ENCODE measurements at regions not wholly inside any gene's neighbourhood (a gene's known extent, or its start where the extent isn't known, plus 50 kb on each side); places are given as distances from the start of the nearest gene placed in this dataset.
A peak's percentile ranks its signal among the peaks of the same experiment; 100 is the strongest.

DNA sequence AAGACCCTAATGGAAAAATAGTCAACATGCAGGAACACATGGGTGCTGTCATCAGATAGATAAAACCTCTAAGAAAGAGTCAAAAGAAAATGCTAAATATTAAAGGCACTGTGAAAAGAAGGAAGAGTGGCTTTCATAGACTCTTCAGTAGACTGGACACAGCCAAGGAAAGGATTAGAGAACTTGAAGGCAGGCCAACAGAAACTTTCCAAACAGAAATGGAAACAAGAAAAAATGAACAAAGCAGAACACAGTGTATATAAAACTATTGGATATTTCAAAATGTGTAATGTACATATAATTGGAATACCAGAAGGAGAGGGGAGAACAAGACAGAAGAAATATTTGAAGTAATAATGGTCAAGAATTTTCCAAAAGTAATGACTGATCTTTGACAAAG is 431.9 kb downstream of the MATN1 start:
- Mint-ChIP-seq H3K4me3 (no peak overlapping the region), H3K27me3 (ENCODE audit: insufficient read depth) (peaks cover 7% of the 10 kb centered on the region), H3K4me1 (peaks cover 8% of the 10 kb centered on the region), H3K36me3 (ENCODE audit: low read depth) (peaks cover 20% of the 10 kb centered on the region), H3K27ac (no peak overlapping the region), H3K9me3 (peaks cover 35% of the 10 kb centered on the region)
- H3K27ac ChIP-seq (ENCODE audit: low read depth, low read length) = no peak overlapping the region
- H3K4me1 ChIP-seq (ENCODE audit: control insufficient read depth, insufficient read depth, low read length) = no peaks in the 10 kb centered on the region
- H3K9me3 ChIP-seq (ENCODE audit: control insufficient read depth, low read length) = peaks cover 42% of the 10 kb centered on the region
- no peaks in the 10 kb centered on the region for H3K36me3 ChIP-seq (ENCODE audit: control insufficient read depth, insufficient read depth, low read length)
- H3K4me3 ChIP-seq (ENCODE audit: low read length) = no peak overlapping the region
- no peaks in the 10 kb centered on the region for H3K27me3 ChIP-seq (ENCODE audit: control insufficient read depth, insufficient read depth, low read length, poor library complexity, severe bottlenecking)
- DNase-seq = no peak
- H3K9ac ChIP-seq (ENCODE audit: extremely low read depth, low read length, poor library complexity, severe bottlenecking) = no peak overlapping the region
- TF ChIP-seq CTCF (conservative IDR thresholded peaks at IDR 0.05) = no peak

- peaks cover 6% of the 10 kb centered on the region for H3K27me3 Mint-ChIP-seq (ENCODE audit: insufficient read depth)
- no peak for DNase-seq
- no peaks in the 10 kb centered on the region for H3K27me3 ChIP-seq (ENCODE audit: control insufficient read depth, insufficient read depth, low read length, poor library complexity, severe bottlenecking)
- peaks cover 26% of the 10 kb centered on the region for H3K9me3 Mint-ChIP-seq
- H3K9ac ChIP-seq (ENCODE audit: extremely low read depth, low read length, poor library complexity, severe bottlenecking) = no peak overlapping the region
- no peaks in the 10 kb centered on the region for H3K4me1 ChIP-seq (ENCODE audit: control insufficient read depth, insufficient read depth, low read length)
- peaks cover 32% of the 10 kb centered on the region for H3K9me3 ChIP-seq (ENCODE audit: control insufficient read depth, low read length)
- H3K4me3 Mint-ChIP-seq = no peak overlapping the region
- 93% methylated on average over 1 of the region's 1 CpG; no CpG with 5 or more reads in 1 of the 2 experiments for WGBS, 2 experiments (ENCODE audit: insufficient coverage in 1 of 2, insufficient read length in 1 of 2)
- H3K36me3 ChIP-seq (ENCODE audit: control insufficient read depth, insufficient read depth, low read length) = no peaks in the 10 kb centered on the region
- peaks cover 12% of the 10 kb centered on the region for H3K36me3 Mint-ChIP-seq (ENCODE audit: low read depth)
- peaks cover 8% of the 10 kb centered on the region for H3K4me1 Mint-ChIP-seq
- H3K27ac ChIP-seq (ENCODE audit: low read depth, low read length) = no peak overlapping the region
- H3K4me3 ChIP-seq (ENCODE audit: low read length) = no peak overlapping the region
- no peak overlapping the region for H3K27ac Mint-ChIP-seq
- peak; percentile 6 for TF ChIP-seq CTCF (conservative IDR thresholded peaks at IDR 0.05)
Observed at GRCh38 chr1:30290581-30290980, 432.8 kb downstream of the MATN1 start.

- 92 to 100% methylated on average over 4 to 8 of the region's 8 CpGs for WGBS, 2 experiments (ENCODE audit: insufficient coverage in 1 of 2, insufficient read length in 1 of 2)
- DNase-seq = no peak
- Mint-ChIP-seq H3K4me3 (no peak overlapping the region), H3K36me3 (ENCODE audit: low read depth) (no peaks in the 10 kb centered on the region), H3K4me1 (peaks cover 16% of the 10 kb centered on the region), H3K27ac (no peak overlapping the region), H3K27me3 (ENCODE audit: insufficient read depth) (peaks cover 3% of the 10 kb centered on the region), H3K9me3 (peaks cover 2% of the 10 kb centered on the region)
- Histone ChIP-seq H3K36me3 (ENCODE audit: control insufficient read depth, insufficient read depth, low read length) (no peaks in the 10 kb centered on the region), H3K27ac (ENCODE audit: low read depth, low read length) (no peak overlapping the region), H3K9ac (ENCODE audit: extremely low read depth, low read length, poor library complexity, severe bottlenecking) (no peak overlapping the region), H3K9me3 (ENCODE audit: control insufficient read depth, low read length) (peaks cover 9% of the 10 kb centered on the region), H3K4me3 (ENCODE audit: low read length) (no peak overlapping the region), H3K27me3 (ENCODE audit: control insufficient read depth, insufficient read depth, low read length, poor library complexity, severe bottlenecking) (no peaks in the 10 kb centered on the region), H3K4me1 (ENCODE audit: control insufficient read depth, insufficient read depth, low read length) (no peaks in the 10 kb centered on the region)
- no peak for TF ChIP-seq CTCF (conservative IDR thresholded peaks at IDR 0.05)
Observed at GRCh38 chr1:30287976-30288375, 435.4 kb downstream of the MATN1 start.

All from endodermal cell (in vitro differentiated cells).